ENCODE measurements at regions not wholly inside any gene's neighbourhood (a gene's known extent, or its start where the extent isn't known, plus 50 kb on each side); places are given as distances from the start of the nearest gene placed in this dataset.
"Not testable (repeated sequence)": the region's sequence is repeated elsewhere in the genome, so short reads cannot be mapped to it uniquely, and the experiment has no call there.

- no peak for DNase-seq
Measured at GRCh38 chr5:7096294-7096693, 299.6 kb upstream of the ADCY2 start.

- no peak for DNase-seq
Measured at GRCh38 chr5:7105358-7105757, 290.6 kb upstream of the ADCY2 start.

GRCh38 chr5:7117961-7118360, 278.0 kb upstream of the ADCY2 start:
- no peak for DNase-seq

GRCh38 chr5:7131680-7132079, 264.3 kb upstream of the ADCY2 start:
- DNase-seq = no peak

- DNase-seq = no peak
Measured at GRCh38 chr5:7146886-7147285, 249.1 kb upstream of the ADCY2 start.

GRCh38 chr5:7157083-7157482, 238.9 kb upstream of the ADCY2 start:
- DNase-seq = no peak

- DNase-seq = no peak
Measured at GRCh38 chr5:7169240-7169878, 226.6 kb upstream of the ADCY2 start.

GRCh38 chr5:7170785-7171184, 225.2 kb upstream of the ADCY2 start:
- not testable (repeated sequence) for DNase-seq

- no peak for DNase-seq
Measured at GRCh38 chr5:7179364-7179763, 216.6 kb upstream of the ADCY2 start.

- DNase-seq = no peak
Measured at GRCh38 chr5:7181841-7182240, 214.1 kb upstream of the ADCY2 start.

GRCh38 chr5:7185742-7186141, 210.2 kb upstream of the ADCY2 start:
- no peak for DNase-seq

- DNase-seq = no peak
Measured at GRCh38 chr5:7186818-7187217, 209.1 kb upstream of the ADCY2 start.

- DNase-seq = no peak
Measured at GRCh38 chr5:7190712-7191250, 205.2 kb upstream of the ADCY2 start.

GRCh38 chr5:7192016-7192415, 203.9 kb upstream of the ADCY2 start:
- DNase-seq = no peak

GRCh38 chr5:7202846-7203245, 193.1 kb upstream of the ADCY2 start:
- no peak for DNase-seq

GRCh38 chr5:7207979-7208378, 188.0 kb upstream of the ADCY2 start:
- no peak for DNase-seq

GRCh38 chr5:7208938-7209337, 187.0 kb upstream of the ADCY2 start:
- no peak for DNase-seq

- DNase-seq = no peak
Measured at GRCh38 chr5:7209658-7210057, 186.3 kb upstream of the ADCY2 start.

- DNase-seq = no peak
Measured at GRCh38 chr5:7210549-7210948, 185.4 kb upstream of the ADCY2 start.

GRCh38 chr5:7213525-7213924, 182.4 kb upstream of the ADCY2 start:
- DNase-seq = no peak

- no peak for DNase-seq
Measured at GRCh38 chr5:7214906-7215416, 181.0 kb upstream of the ADCY2 start.

- DNase-seq = no peak
Measured at GRCh38 chr5:7218141-7218540, 177.8 kb upstream of the ADCY2 start.

- no peak for DNase-seq
Measured at GRCh38 chr5:7220156-7220555, 175.8 kb upstream of the ADCY2 start.

- DNase-seq = no peak
Measured at GRCh38 chr5:7221041-7221440, 174.9 kb upstream of the ADCY2 start.

- no peak for DNase-seq
Measured at GRCh38 chr5:7225826-7226225, 170.1 kb upstream of the ADCY2 start.
